PC-9 (cell line): ENCODE measurements at regions not wholly inside any gene's neighbourhood (a gene's known extent, or its start where the extent isn't known, plus 50 kb on each side); places are given as distances from the start of the nearest gene placed in this dataset.

Source experiments
- BruUV-seq: library from RNA; stranded (reverse); fragments of 400-500 nt; replicated peaks from 2 replicates; lab custom pipeline; 2021; lab: Mats Ljungman, UMichigan
- CTCF ChIA-PET: fragments of 300-600 bp; sonication (Branson Sonifier 250); formaldehyde crosslinking; loops from one replicate; lab custom pipeline; 2022; ENCODE audit warnings: antibody characterized with exemption; lab: Charles Lee
- POLR2A ChIA-PET: fragments of 300-600 bp; sonication (Branson Sonifier 250); formaldehyde crosslinking; loops from one replicate; lab custom pipeline; 2022; ENCODE audit warnings: antibody characterized with exemption; ENCODE audit not compliant: unreplicated experiment; lab: Charles Lee
- DNase-seq, 2 experiments: peaks; one replicate each; pipeline versions ENCODE4 v3.0.0 to v3.0.0-alpha.2; 2015 to 2022; ENCODE audit warnings: mixed read lengths in 1 of 2
- H2AFZ ChIP-seq: fragments of 200-600 bp; sonication (generic); 2 replicates; pipeline ENCODE4 v1.8.1; 2017; ENCODE audit warnings: antibody characterized with exemption
- H3F3A ChIP-seq: fragments of 200-600 bp; sonication (generic); 2 replicates; pipeline ENCODE4 v1.8.1; 2017; ENCODE audit warnings: antibody characterized with exemption, mild to moderate bottlenecking, low read depth; ENCODE audit not compliant: insufficient read depth
- H3K27ac ChIP-seq: fragments of 200-600 bp; sonication (generic); 2 replicates; pipeline ENCODE4 v1.6.1; 2016; ENCODE audit warnings: mixed run types
- H3K27me3 ChIP-seq: fragments of 200-600 bp; sonication (generic); 2 replicates; pipeline ENCODE4 v1.6.1; 2016; ENCODE audit warnings: low read depth, mixed run types; ENCODE audit not compliant: insufficient read depth
- H3K36me3 ChIP-seq: fragments of 200-600 bp; sonication (generic); 2 replicates; pipeline ENCODE4 v1.6.1; 2016; ENCODE audit warnings: low read depth, mixed run types
- H3K4me1 ChIP-seq: fragments of 200-600 bp; sonication (generic); replicated peaks from 2 replicates; pipeline ENCODE4 v1.6.1; 2016; ENCODE audit warnings: mixed run types; ENCODE audit not compliant: insufficient read depth
- H3K4me2 ChIP-seq: fragments of 200-600 bp; sonication (generic); 2 replicates; pipeline ENCODE4 v1.6.1; 2017; ENCODE audit warnings: mixed run types
- H3K4me3 ChIP-seq: fragments of 200-600 bp; sonication (generic); 2 replicates; pipeline ENCODE4 v1.6.1; 2016; ENCODE audit warnings: mixed run types
- H3K79me2 ChIP-seq: fragments of 200-600 bp; sonication (generic); 2 replicates; pipeline ENCODE4 v1.6.1; 2017; ENCODE audit warnings: low read depth, mixed run types
- H3K9me2 ChIP-seq: fragments of 200-600 bp; sonication (generic); 2 replicates; pipeline ENCODE4 v1.8.1; 2017; ENCODE audit warnings: mild to moderate bottlenecking; ENCODE audit not compliant: insufficient read depth
- H3K9me3 ChIP-seq: fragments of 200-600 bp; sonication (generic); 2 replicates; pipeline ENCODE4 v1.8.1; 2016; ENCODE audit warnings: low read depth; ENCODE audit not compliant: insufficient read depth
- H4K20me1 ChIP-seq: fragments of 200-600 bp; sonication (generic); 2 replicates; pipeline ENCODE4 v1.8.1; 2017; ENCODE audit not compliant: insufficient read depth
- EZH2 ChIP-seq: fragments of 200-600 bp; sonication (generic); IDR thresholded peaks from 2 replicates; pipeline ENCODE4 v1.8.0; 2017; ENCODE audit warnings: antibody characterized with exemption, low read depth
- intact Hi-C: fragments of 100-400 bp; cut with micrococcal nuclease; formaldehyde crosslinking; loops from one replicate; pipeline ENCODE4 v1.10.0; 2022; ENCODE audit not compliant: unreplicated experiment
- TF ChIP-seq, protein P1 (sequence below): fragments of 200-600 bp; sonication (generic); conservative IDR thresholded peaks from 2 replicates; pipeline ENCODE4 v1.6.1; 2017; ENCODE audit warnings: mixed run types, antibody characterized with exemption, mild to moderate bottlenecking, moderate library complexity

DNA sequence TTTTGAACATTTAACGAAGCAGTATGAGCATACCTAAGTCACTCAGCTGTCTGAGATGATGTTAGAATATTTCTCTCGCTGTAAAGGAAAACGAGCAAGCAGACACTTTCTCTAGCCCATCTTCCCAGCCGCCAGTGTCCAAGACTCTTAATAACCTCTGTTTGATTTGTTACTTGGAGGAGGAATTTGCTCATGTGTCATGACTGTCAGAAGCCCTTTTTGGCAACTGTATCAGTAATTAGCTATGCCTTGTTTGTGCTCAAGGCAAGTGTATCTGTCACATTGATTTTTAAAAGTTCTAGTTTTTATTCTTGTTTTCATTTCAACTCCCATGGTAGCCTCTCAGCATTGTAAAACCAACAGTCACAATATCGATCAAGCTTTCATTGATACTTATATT, 828.4 kb upstream of the SLC10A2 start:
- TF ChIP-seq, protein P1, sequence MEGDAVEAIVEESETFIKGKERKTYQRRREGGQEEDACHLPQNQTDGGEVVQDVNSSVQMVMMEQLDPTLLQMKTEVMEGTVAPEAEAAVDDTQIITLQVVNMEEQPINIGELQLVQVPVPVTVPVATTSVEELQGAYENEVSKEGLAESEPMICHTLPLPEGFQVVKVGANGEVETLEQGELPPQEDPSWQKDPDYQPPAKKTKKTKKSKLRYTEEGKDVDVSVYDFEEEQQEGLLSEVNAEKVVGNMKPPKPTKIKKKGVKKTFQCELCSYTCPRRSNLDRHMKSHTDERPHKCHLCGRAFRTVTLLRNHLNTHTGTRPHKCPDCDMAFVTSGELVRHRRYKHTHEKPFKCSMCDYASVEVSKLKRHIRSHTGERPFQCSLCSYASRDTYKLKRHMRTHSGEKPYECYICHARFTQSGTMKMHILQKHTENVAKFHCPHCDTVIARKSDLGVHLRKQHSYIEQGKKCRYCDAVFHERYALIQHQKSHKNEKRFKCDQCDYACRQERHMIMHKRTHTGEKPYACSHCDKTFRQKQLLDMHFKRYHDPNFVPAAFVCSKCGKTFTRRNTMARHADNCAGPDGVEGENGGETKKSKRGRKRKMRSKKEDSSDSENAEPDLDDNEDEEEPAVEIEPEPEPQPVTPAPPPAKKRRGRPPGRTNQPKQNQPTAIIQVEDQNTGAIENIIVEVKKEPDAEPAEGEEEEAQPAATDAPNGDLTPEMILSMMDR = no peak
- no peak for TF ChIP-seq EZH2
- intact Hi-C loops = no loop called here
- Histone ChIP-seq H3K9me3 (peaks cover 7% of the 10 kb centered on the region; the same call in 1 of the 2 replicates), H3K36me3 (no peaks in the 10 kb centered on the region), H2AFZ (peak overlapping the region; percentile 34; the same call in 1 of the 2 replicates), H3K27me3 (no peaks in the 10 kb centered on the region), H3K9me2 (no peaks in the 10 kb centered on the region), H4K20me1 (no peaks in the 10 kb centered on the region), H3K79me2 (no peaks in the 10 kb centered on the region), H3K4me1 (no peaks in the 10 kb centered on the region), H3K4me3 (no peak overlapping the region), H3K27ac (no peak overlapping the region), H3F3A (no peaks in the 10 kb centered on the region), H3K4me2 (no peak overlapping the region)
- ChIA-PET POLR2A (no interaction called here), CTCF (no interaction called here)
- DNase-seq = no peak
- BruUV-seq = no TSS peak

DNA sequence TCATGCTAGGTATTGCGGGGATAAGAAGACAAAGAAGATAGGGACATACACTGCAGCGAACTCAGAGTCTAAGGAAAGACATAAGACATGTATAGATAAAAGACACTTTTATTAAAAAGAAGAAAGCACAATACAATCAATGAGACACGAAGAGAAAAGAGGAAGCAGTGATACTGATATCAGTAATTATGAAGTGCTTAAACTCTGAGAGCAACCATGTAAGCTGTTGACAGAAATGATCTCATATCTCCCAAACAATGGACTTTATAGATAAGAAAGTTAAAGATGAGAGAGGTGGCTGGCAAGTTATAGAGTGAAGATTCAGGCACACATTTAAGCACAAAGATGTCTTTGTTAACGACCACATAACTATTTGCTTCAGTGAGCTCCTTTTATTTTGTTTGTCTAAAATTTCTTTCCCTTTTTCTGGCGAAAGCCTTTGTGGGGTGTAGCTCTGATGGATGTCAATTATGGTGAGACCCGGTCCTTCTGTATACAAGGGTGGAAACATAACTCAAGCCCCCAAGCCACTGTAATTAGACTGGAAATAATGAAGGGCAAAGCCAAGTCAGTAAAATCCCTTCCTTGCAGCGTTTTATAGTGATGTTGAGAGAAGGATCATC, 818.0 kb upstream of the SLC10A2 start:
- Histone ChIP-seq H4K20me1 (no peaks in the 10 kb centered on the region), H3K4me3 (no peak overlapping the region), H3K27me3 (no peaks in the 10 kb centered on the region), H2AFZ (no peak overlapping the region), H3F3A (no peaks in the 10 kb centered on the region), H3K4me1 (peaks cover 7% of the 10 kb centered on the region), H3K27ac (no peak overlapping the region), H3K9me3 (no peaks in the 10 kb centered on the region; the same call in 1 of the 2 replicates), H3K9me2 (no peaks in the 10 kb centered on the region), H3K36me3 (no peaks in the 10 kb centered on the region), H3K79me2 (no peaks in the 10 kb centered on the region), H3K4me2 (peak overlapping the region; percentile 23; the same call in 1 of the 2 replicates)
- POLR2A ChIA-PET = no interaction called here
- no TSS peak for BruUV-seq
- DNase-seq = no peak
- intact Hi-C loops = loop anchor here (5.0 kb wide), 2 partner anchors 433 to 692 kb away; no protein-coding TSS in a partner anchor
- CTCF ChIA-PET = no interaction called here
- TF ChIP-seq, protein P1 = no peak
- no peak for TF ChIP-seq EZH2

DNA sequence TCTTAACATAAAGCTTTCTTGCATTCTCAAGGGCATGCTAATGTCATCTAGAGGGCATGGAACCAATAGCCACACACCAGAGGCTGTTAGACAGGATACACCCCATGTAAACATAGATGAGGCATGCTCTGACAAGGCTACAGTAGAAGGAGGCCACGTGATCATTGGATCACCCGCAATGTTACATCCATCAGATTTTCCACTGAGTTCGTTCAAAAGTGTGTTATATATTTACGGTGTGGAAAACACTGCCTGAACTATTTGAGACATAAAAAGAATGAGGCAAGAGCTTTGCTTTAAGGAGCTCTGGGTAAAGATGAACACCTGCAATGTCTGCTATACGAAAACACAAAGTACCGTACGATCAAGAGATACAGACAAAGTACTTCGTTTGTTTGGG, 817.5 kb upstream of the SLC10A2 start:
- no TSS peak for BruUV-seq

More for the DNA sequence above, 817.5 kb upstream of the SLC10A2 start:
- Histone ChIP-seq H3K9me3 (no peaks in the 10 kb centered on the region; the same call in 1 of the 2 replicates), H3K4me1 (peaks cover 7% of the 10 kb centered on the region), H3K9me2 (no peaks in the 10 kb centered on the region), H3K4me3 (no peak overlapping the region), H2AFZ (no peak overlapping the region), H3K79me2 (no peaks in the 10 kb centered on the region), H3K27ac (0 out of 2 replicates have a peak overlapping the region, but pooled peaks have one; percentile 29), H3F3A (no peaks in the 10 kb centered on the region), H3K36me3 (no peaks in the 10 kb centered on the region), H4K20me1 (no peaks in the 10 kb centered on the region), H3K4me2 (peak overlapping the region; percentile 23), H3K27me3 (no peaks in the 10 kb centered on the region)
- TF ChIP-seq, protein P1 = no peak
- no peak for TF ChIP-seq EZH2
- DNase-seq = no peak
- intact Hi-C loops = loop anchor here (1.0 to 5.0 kb wide), 6 partner anchors 223 to 1707 kb away; no protein-coding TSS in a partner anchor
- CTCF ChIA-PET = interaction anchor here (0.6 to 1.0 kb wide), 3 partner anchors 23 to 688 kb away, joined by 3 to 4 read pairs (median 3); no protein-coding TSS in a partner anchor
- POLR2A ChIA-PET = no interaction called here
